GM18951 (cell line): ENCODE measurements at regions not wholly inside any gene's neighbourhood (a gene's known extent, or its start where the extent isn't known, plus 50 kb on each side); places are given as distances from the start of the nearest gene placed in this dataset.

Experiments used
- POLR2A ChIP-seq: IDR thresholded peaks from 4 replicates; pipeline ENCODE4 v1.6.1; 2011; ENCODE audit warnings: mild to moderate bottlenecking; ENCODE audit not compliant: insufficient read length, insufficient read depth; ENCODE audit errors: extremely low read depth
- in situ Hi-C: fragments of 300-500 bp; cut with MboI; formaldehyde crosslinking; loops from one replicate; pipeline ENCODE4 v1.12.0; 2022; ENCODE audit warnings: low sequenced_read_pairs, mixed read lengths, inconsistent platforms; ENCODE audit not compliant: unreplicated experiment

GRCh38 chr14:100432652-100433427 lies 109.7 kb downstream of the SLC25A47 start:
- in situ Hi-C loops: no loop called here
- TF ChIP-seq POLR2A: no peak

GRCh38 chr14:100433428-100433814 lies 110.3 kb downstream of the SLC25A47 start:
- TF ChIP-seq POLR2A: no peak
- in situ Hi-C loops: no loop called here

GRCh38 chr14:100434033-100434601 lies 111.0 kb downstream of the SLC25A47 start:
- in situ Hi-C loops: no loop called here
- TF ChIP-seq POLR2A: no peak

GRCh38 chr14:100434911-100435438 lies 111.8 kb downstream of the SLC25A47 start:
- TF ChIP-seq POLR2A: no peak
- in situ Hi-C loops: no loop called here

GRCh38 chr14:100435459-100435858 lies 112.3 kb downstream of the SLC25A47 start:
- in situ Hi-C loops: no loop called here
- no peak for TF ChIP-seq POLR2A

- in situ Hi-C loops: no loop called here
- TF ChIP-seq POLR2A: no peak
These were observed 113.7 kb downstream of the SLC25A47 start for GRCh38 chr14:100436745-100437406.

- no peak for TF ChIP-seq POLR2A
- in situ Hi-C loops: no loop called here
These were observed 115.1 kb downstream of the SLC25A47 start for GRCh38 chr14:100438271-100438670.

- in situ Hi-C loops: no loop called here
- TF ChIP-seq POLR2A: no peak
These were observed 115.8 kb downstream of the SLC25A47 start for GRCh38 chr14:100438678-100439592.

- in situ Hi-C loops: no loop called here
- TF ChIP-seq POLR2A: no peak
These were observed 116.6 kb downstream of the SLC25A47 start for GRCh38 chr14:100439781-100440180.

- in situ Hi-C loops: no loop called here
- TF ChIP-seq POLR2A: no peak
These were observed 117.1 kb downstream of the SLC25A47 start for GRCh38 chr14:100440207-100440631.

GRCh38 chr14:100440758-100441203 lies 117.6 kb downstream of the SLC25A47 start:
- no peak for TF ChIP-seq POLR2A
- in situ Hi-C loops: no loop called here

GRCh38 chr14:100441271-100441947 lies 118.3 kb downstream of the SLC25A47 start:
- in situ Hi-C loops: no loop called here
- TF ChIP-seq POLR2A: no peak
